Gastrocnemius medialis (tissue), 4 donors: ENCODE measurements at regions not wholly inside any gene's neighbourhood (a gene's known extent, or its start where the extent isn't known, plus 50 kb on each side); places are given as distances from the start of the nearest gene placed in this dataset.

Experiments
- ATAC-seq, 2 donors: fragments of 150-250 bp; one replicate each; pipeline ENCODE4 v1.9.1; 2016
- DNase-seq, 2 donors: peaks; one replicate each; pipeline ENCODE4 v3.0.0-alpha.2; 2019
- H3K27ac ChIP-seq, 4 donors: fragments of 200-600 bp; sonication (generic); 1 replicate in 1 of 4; 2 replicates in 3 of 4; pipeline ENCODE4 v1.5.1; 2016 to 2018; ENCODE audit warnings: mild to moderate bottlenecking in 2 of 4, moderate library complexity in 1 of 4
- H3K27me3 ChIP-seq, 3 donors: fragments of 200-600 bp; sonication (generic) in 2 of 3; 1 replicate in 1 of 3; 2 replicates in 2 of 3; pipeline versions ENCODE4 v1.5.1 to v1.6.0; 2016 to 2019; ENCODE audit warnings: mild to moderate bottlenecking in 1 of 3, moderate library complexity in 1 of 3
- H3K36me3 ChIP-seq, 2 donors: fragments of 200-600 bp; sonication (generic) in 1 of 2; one replicate each; pipeline ENCODE4 v1.5.1; 2017 to 2018
- H3K4me1 ChIP-seq, 2 donors: fragments of 200-600 bp; sonication (generic) in 1 of 2; one replicate each; pipeline ENCODE4 v1.5.1; 2016 to 2017; ENCODE audit warnings: mild to moderate bottlenecking in 2 of 2
- H3K4me3 ChIP-seq, 4 donors: fragments of 200-600 bp; sonication (generic) in 3 of 4; 1 replicate in 1 of 4; 2 replicates in 3 of 4; pipeline ENCODE4 v1.5.1; 2016 to 2019; ENCODE audit warnings: mild to moderate bottlenecking in 2 of 4
- H3K9me3 ChIP-seq, 3 donors: fragments of 200-600 bp; sonication (generic) in 2 of 3; 1 replicate in 1 of 3; 2 replicates in 2 of 3; pipeline ENCODE4 v1.5.1; 2016 to 2019
- POLR2A ChIP-seq, 2 donors: fragments of 450-650 bp; IDR thresholded peaks; one replicate each; pipeline ENCODE4 v1.6.1; 2017; ENCODE audit warnings: antibody characterized with exemption in 2 of 2, mild to moderate bottlenecking in 2 of 2, moderate library complexity in 2 of 2
- in situ Hi-C, 4 donors: fragments of 200-750 bp; cut with MboI; loops; one replicate each; pipeline versions ENCODE4 v1.15.0 to v1.8.0; 2017; ENCODE audit warnings: low sequenced_read_pairs in 4 of 4
- intact Hi-C: fragments of 100-400 bp; cut with DNase I; formaldehyde crosslinking; loops from one replicate; pipeline ENCODE4 v1.15.1; 2023; ENCODE audit warnings: low total_unique reads
- TF ChIP-seq, protein P1 (sequence below), 5 experiments: fragments of 450-650 bp in 3 of 5; fragments of 200-600 bp in 2 of 5; sonication (generic) in 2 of 5; IDR thresholded peaks in 4 of 5; conservative IDR thresholded peaks in 1 of 5; 1 replicate in 4 of 5; 2 replicates in 1 of 5; pipeline ENCODE4 v1.5.1; 2016 to 2019; ENCODE audit warnings: antibody characterized with exemption in 5 of 5, mild to moderate bottlenecking in 3 of 5, moderate library complexity in 3 of 5

DNA sequence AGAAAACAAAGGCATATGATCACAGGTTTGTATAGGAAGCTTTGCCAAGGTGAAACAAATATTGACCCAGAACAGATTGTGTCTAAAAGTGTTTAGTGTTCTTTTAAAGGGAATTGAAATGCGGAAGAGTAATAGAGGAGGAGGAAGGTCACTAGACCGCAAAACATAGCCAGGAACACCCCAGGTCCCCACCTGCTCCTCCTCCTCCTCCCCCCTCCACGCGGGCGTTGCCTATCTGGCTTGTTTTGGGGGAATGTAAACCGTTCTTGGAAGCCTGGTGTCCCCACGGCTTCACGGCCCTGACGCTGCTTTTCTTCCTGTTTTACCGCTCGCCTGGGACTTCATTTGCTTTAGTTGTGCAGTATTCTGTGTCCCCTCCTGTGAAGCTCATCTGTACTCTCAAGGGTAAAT, 81.0 kb upstream of the PFKP start:
- Histone ChIP-seq H3K27me3 (peaks cover 10 to 15% (median 12%) of the 10 kb centered on the region in 3 donors), H3K4me3 (no peak overlapping the region), H3K9me3 (no peaks in the 10 kb centered on the region), H3K27ac (no peak overlapping the region), H3K36me3 (no peaks in the 10 kb centered on the region), H3K4me1 (no peaks in the 10 kb centered on the region)
- in situ Hi-C loops = no loop called here
- DNase-seq (no peak), ATAC-seq (no peak)
- intact Hi-C loops = no loop called here
- TF ChIP-seq POLR2A (IDR thresholded peaks at IDR 0.05) = no peak

DNA sequence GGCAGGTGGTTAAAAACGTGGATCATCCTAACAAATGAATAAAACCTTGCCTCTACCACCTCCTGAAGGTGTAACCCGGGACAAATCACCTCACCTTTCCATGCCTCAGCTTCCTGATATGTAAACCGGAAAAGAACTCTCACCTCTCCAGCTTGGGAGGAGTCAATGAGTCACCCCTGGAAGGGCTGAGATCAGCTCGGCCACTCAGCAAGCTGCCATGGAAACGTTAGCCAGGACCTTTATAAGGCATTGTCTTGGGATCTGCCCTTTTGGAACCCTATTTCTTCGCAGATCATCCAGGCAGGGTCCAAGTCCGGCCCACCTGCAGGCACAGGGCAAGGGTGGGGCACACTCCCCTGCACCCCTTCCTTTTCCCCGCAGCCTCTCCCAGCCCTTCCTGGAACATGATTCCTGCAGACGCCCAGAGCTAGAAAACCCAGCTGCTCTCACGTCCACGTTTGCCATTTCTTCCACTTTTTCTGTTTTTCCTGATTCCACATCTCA, 81.6 kb upstream of the PFKP start:
- H3K36me3 ChIP-seq = no peaks in the 10 kb centered on the region
- TF ChIP-seq, protein P1, sequence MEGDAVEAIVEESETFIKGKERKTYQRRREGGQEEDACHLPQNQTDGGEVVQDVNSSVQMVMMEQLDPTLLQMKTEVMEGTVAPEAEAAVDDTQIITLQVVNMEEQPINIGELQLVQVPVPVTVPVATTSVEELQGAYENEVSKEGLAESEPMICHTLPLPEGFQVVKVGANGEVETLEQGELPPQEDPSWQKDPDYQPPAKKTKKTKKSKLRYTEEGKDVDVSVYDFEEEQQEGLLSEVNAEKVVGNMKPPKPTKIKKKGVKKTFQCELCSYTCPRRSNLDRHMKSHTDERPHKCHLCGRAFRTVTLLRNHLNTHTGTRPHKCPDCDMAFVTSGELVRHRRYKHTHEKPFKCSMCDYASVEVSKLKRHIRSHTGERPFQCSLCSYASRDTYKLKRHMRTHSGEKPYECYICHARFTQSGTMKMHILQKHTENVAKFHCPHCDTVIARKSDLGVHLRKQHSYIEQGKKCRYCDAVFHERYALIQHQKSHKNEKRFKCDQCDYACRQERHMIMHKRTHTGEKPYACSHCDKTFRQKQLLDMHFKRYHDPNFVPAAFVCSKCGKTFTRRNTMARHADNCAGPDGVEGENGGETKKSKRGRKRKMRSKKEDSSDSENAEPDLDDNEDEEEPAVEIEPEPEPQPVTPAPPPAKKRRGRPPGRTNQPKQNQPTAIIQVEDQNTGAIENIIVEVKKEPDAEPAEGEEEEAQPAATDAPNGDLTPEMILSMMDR (IDR thresholded peaks at IDR 0.05 in 4 of 5, conservative IDR thresholded peaks at IDR 0.05 in 1 of 5) = no peak
- TF ChIP-seq POLR2A (IDR thresholded peaks at IDR 0.05) = no peak
- DNase-seq (no peak), ATAC-seq (no peak)
- H3K4me1 ChIP-seq = no peaks in the 10 kb centered on the region
- H3K9me3 ChIP-seq = no peaks in the 10 kb centered on the region
- H3K4me3 ChIP-seq = no peak overlapping the region
- H3K27me3 ChIP-seq = peaks cover 10 to 15% (median 12%) of the 10 kb centered on the region in 3 donors
- in situ Hi-C loops (no loop called here), intact Hi-C loops (no loop called here)
- H3K27ac ChIP-seq = no peak overlapping the region

DNA sequence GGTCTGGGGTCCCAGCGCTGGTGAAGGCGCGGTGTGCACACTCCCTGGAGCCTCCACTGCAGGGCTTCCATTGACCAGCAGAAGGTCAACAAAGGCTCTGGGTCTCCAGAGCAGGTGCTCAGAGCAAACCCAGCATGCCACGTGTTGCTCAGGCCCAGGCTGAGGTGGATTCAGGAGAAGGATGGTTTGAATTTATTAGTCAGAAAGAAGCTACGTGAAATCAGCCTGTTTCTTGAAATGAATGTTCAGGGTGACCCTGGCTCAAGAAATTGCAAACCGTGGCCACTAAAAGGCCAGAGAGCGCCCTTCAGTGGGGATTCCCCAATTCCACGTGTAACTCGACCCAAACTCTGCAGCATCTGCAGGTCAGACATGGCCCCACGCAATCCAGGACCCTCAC, 82.7 kb upstream of the PFKP start:
- ATAC-seq = no peak
- H3K4me1 ChIP-seq = no peaks in the 10 kb centered on the region
- H3K27me3 ChIP-seq = peaks cover 10 to 15% (median 10%) of the 10 kb centered on the region in 3 donors
- no peak for TF ChIP-seq POLR2A (IDR thresholded peaks at IDR 0.05)
- TF ChIP-seq, protein P1 (IDR thresholded peaks at IDR 0.05 in 4 of 5, conservative IDR thresholded peaks at IDR 0.05 in 1 of 5) = no peak
- no peak overlapping the region for H3K27ac ChIP-seq
- no peaks in the 10 kb centered on the region for H3K36me3 ChIP-seq
- intact Hi-C loops = no loop called here
- no peak for DNase-seq
- no peak overlapping the region for H3K4me3 ChIP-seq
- in situ Hi-C loops = no loop called here
- H3K9me3 ChIP-seq = no peaks in the 10 kb centered on the region

DNA sequence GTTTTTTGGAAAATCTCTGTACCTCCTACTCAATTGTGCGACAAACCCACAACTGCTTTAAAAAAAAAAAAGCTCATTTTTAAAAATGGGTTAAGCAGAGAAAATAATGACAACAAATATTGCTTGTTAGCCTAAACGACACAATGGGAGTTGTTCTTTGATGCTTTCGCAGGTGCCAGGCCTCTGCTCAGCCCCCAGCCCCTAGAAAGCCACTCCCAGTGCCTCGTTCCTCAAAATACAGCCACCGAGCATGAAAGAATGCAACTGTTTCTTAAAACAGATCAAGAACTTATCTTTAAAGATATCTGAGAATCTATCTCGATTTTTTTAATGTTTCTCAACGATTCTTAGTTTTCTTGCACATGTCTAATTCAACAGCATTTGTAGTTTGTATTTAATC, 85.2 kb upstream of the PFKP start:
- Histone ChIP-seq H3K9me3 (no peaks in the 10 kb centered on the region), H3K4me1 (no peaks in the 10 kb centered on the region), H3K4me3 (no peak overlapping the region), H3K27ac (no peak overlapping the region), H3K27me3 (peaks cover 4 to 10% (median 8%) of the 10 kb centered on the region in 3 donors), H3K36me3 (no peaks in the 10 kb centered on the region)
- in situ Hi-C loops = no loop called here
- ATAC-seq (no peak), DNase-seq (no peak)
- TF ChIP-seq, protein P1 (IDR thresholded peaks at IDR 0.05 in 4 of 5, conservative IDR thresholded peaks at IDR 0.05 in 1 of 5) = no peak
- TF ChIP-seq POLR2A (IDR thresholded peaks at IDR 0.05) = no peak
- intact Hi-C loops = no loop called here

DNA sequence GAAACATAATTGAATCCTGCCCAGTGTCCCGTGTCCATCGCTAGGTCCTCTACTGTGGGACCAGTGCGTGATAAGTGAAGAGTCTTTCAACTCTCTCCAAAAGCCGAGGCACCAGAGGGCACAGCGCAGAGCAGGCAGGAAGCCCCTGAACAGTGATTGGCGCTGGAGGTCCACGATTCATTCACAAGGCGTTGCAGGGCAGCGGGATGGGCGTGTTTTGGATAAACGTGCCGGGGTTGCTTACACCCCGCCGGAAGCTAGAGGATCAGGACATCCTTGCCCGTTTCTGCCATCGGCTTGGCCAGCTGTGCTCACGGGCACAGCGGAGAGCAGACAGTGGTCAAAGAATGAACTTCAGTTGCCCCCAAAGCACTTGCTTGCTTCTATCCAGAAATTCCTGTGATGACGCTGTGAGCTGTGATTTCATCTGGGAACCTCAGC, 86.0 kb upstream of the PFKP start:
- intact Hi-C loops (no loop called here), in situ Hi-C loops (no loop called here)
- H3K4me1 ChIP-seq = no peaks in the 10 kb centered on the region
- H3K9me3 ChIP-seq = no peaks in the 10 kb centered on the region
- no peaks in the 10 kb centered on the region for H3K36me3 ChIP-seq
- ATAC-seq = no peak
- no peak for TF ChIP-seq POLR2A (IDR thresholded peaks at IDR 0.05)
- TF ChIP-seq, protein P1 (IDR thresholded peaks at IDR 0.05 in 4 of 5, conservative IDR thresholded peaks at IDR 0.05 in 1 of 5) = no peak
- H3K27me3 ChIP-seq = peaks cover 0 to 8% (median 6%) of the 10 kb centered on the region in 3 donors
- H3K4me3 ChIP-seq = no peak overlapping the region
- no peak overlapping the region for H3K27ac ChIP-seq
- no peak for DNase-seq
